DMS53 (cell line): ENCODE measurements at regions not wholly inside any gene's neighbourhood (a gene's known extent, or its start where the extent isn't known, plus 50 kb on each side); places are given as distances from the start of the nearest gene placed in this dataset.
"Not testable (repeated sequence)": the region's sequence is repeated elsewhere in the genome, so short reads cannot be mapped to it uniquely, and the experiment has no call there.

Experiments used
- DNase-seq: peaks from one replicate; lab custom pipeline; 2025; lab: John Stamatoyannopoulos, UW

DNA sequence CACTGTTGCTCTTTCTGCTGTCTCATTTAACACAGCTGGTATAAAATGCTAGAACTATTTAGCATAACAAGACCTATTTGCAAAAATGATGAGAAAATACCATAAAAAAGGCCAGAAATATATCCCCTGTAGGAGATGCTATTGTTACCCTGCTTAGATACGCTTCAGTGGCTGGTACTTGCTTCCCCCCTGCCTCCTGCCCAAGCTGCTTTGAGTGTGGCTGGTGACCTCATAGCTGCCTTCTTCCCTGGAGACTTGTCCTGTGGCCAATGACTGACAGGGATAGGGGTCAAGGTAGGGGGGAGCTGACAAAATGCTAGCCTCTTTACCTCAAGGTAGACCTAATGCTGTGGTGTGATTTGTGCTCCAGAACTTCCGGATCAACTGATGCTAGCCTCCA, 150.2 kb upstream of the ZEB2 start:
- no peak for DNase-seq

- no peak for DNase-seq
Measured at GRCh38 chr2:144669196-144669987, 149.5 kb upstream of the ZEB2 start.

GRCh38 chr2:144668493-144669110, 148.7 kb upstream of the ZEB2 start:
- DNase-seq, result no peak

DNA sequence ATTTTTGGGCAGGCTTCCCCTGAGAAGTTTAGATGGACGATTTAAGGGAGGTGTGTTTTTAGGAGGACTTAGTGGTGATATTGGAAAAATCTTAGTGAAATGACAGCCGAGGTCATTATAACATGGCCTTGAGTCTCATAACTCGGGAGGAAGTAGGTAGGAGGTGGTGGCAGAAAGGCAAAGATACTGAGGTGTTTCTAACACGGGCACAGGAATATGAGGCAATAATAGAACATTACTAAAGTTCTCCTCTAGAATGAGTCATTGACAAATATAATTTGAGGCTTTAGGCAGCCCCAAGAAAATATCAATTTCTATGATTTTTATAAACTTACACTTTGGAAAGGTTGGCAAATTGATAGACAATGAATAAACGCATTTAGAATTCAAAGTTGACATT, 146.1 kb upstream of the ZEB2 start:
- no peak for DNase-seq

- no peak for DNase-seq
Measured at GRCh38 chr2:144663207-144663606, 143.3 kb upstream of the ZEB2 start.

- no peak for DNase-seq
Measured at GRCh38 chr2:144660518-144661316, 140.8 kb upstream of the ZEB2 start.

DNA sequence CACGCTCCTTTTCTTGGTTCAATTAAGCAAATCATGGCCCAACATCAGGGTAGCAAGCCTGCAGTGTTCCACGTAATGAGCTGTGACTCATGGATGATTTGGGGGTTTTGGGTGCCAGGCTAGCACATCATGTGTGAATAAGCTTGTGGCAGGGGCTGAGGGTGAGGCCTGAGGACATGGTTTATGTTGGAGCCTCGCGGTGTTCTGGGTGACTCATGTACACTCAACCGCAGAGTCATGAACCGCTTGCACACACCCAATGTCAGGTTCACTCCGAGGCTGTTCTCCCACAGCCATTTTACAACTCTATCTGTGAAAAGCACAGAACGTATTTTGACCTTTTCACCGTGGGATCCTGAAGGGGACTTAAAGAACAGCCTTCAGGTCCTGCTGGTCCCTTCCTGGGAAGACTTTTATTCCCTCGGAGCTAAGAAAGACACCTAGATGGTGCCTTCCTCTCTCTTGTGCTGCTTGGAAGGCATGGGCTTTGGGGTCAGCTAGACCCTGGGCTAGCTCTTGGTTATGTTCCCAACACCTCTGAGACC, 139.9 kb upstream of the ZEB2 start:
- no peak for DNase-seq

DNA sequence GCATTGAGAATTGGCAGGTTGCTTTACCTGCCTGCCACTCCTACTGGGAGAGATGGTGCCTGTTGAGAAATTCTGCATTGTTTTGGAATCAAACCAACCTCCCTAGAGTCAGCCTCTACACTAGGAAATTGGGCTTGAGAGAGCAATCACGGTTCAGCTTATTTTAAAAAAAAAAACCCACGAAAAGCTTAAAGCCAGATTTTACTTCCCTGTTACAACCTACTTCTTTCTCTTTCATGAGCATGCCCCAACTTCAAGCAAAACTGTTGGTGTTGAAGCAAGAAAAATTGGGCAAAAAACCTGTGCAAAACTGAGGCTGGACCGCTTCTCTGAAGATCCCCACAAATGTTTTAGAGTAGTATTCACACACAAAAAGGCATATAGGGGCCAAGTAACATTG, 134.6 kb upstream of the ZEB2 start:
- DNase-seq, result no peak

- DNase-seq, result no peak
Measured at GRCh38 chr2:144650907-144651306, 131.0 kb upstream of the ZEB2 start.

- no peak for DNase-seq
Measured at GRCh38 chr2:144648837-144649465, 129.0 kb upstream of the ZEB2 start.

DNA sequence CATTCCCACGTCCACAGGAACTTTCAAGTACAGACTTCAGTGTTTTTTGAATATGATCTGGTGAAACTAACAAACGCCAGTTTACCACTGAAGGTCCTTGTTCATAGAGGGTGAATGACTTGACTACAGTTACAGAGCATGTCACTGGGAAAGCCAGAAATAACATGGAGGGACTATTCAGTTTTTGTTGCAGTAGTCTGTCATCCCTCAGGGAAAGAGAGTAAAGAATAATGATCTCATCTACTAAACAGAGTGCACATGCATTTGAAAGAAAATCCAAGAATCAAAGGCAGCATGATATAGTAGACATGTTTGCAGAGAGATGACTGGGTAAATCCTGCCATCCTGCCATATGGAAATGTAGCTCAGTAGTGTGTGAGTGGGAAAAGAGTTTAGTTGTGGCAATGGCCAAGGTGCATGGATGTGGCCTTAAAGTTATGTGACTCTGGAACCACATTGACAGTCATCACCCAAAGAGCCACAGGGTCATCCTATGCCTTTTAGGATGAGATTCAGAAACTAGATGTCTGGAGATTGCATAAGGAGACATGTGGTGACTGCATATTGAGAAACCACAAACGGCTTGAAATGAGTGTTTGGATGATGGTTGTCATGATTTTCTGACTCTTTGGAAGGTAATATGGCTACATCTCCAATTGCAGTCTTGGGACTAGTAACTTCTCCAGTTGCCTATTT, 125.3 kb upstream of the ZEB2 start:
- DNase-seq, result no peak

GRCh38 chr2:144644549-144644948, 124.6 kb upstream of the ZEB2 start:
- DNase-seq, result no peak

GRCh38 chr2:144643537-144644336, 123.8 kb upstream of the ZEB2 start:
- no peak for DNase-seq

DNA sequence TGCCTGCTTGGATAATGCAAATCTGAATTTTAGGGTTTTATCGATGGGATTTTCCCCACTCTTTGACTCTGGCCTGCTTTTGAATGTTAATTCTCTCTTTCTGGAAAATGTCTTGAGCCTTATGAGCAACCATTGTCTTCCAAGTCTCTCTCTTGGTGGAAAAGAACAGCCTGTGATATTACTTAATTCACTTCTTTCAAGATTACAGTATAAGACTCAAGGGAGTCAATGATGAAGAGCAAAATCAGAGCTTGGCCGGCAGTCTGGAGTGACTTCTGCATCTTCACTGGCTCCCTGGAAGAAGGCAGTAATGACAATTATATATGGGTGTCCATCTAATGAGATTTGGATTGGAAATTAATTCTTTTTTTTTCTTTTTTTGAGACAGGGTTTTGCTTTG, 122.9 kb upstream of the ZEB2 start:
- no peak for DNase-seq

- no peak for DNase-seq
Measured at GRCh38 chr2:144642131-144642530, 122.2 kb upstream of the ZEB2 start.

- not testable (repeated sequence) for DNase-seq
Measured at GRCh38 chr2:144638250-144638649, 118.3 kb upstream of the ZEB2 start.

DNA sequence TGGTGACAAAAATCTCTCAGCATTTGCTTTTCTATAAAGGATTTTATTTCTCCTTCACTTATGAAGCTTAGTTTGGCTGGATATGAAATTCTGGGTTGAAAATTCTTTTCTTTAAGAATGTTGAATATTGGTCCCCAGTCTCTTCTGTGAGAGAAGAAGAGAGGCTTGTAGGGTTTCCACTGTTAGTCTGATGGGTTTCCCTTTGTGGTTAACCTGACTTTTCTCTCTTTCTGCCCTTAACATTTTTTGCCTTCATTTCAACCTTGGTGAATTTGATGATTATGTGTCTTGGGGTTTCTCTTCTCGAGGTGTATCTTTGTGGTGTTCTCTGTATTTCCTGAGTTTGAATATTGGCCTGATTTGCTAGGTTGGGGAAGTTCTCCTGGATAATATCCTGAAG, 116.9 kb upstream of the ZEB2 start:
- DNase-seq, result not testable (repeated sequence)

GRCh38 chr2:144632809-144633208, 112.9 kb upstream of the ZEB2 start:
- DNase-seq, result no peak

DNA sequence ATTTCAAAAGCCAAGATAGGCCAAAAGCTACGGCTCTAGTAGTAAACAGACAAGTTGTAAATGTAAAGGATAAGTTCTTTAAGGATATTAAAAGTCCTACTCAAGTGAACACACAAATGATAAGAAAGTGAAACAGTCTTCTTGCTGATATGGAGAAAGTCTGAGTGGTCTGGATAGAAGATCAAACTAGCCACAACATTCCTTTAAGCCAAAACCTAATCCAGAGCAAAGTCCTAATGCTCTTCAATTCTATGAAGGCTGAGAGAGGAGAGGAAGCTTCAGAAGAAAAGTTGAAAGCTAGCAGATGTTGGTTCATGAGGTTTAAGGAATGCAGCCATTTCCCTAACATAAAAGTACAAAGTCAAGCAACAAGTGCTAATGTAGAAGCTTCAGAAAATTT, 111.7 kb upstream of the ZEB2 start:
- no peak for DNase-seq

GRCh38 chr2:144630459-144631215, 110.7 kb upstream of the ZEB2 start:
- DNase-seq, result no peak
